Body of pancreas (tissue), 4 donors: ENCODE measurements at regions not wholly inside any gene's neighbourhood (a gene's known extent, or its start where the extent isn't known, plus 50 kb on each side); places are given as distances from the start of the nearest gene placed in this dataset.

Experiments used
- POLR2A ChIP-seq, 3 donors: fragments of 450-650 bp; IDR thresholded peaks; one replicate each; pipeline ENCODE4 v1.6.1; 2016; ENCODE audit warnings: antibody characterized with exemption in 3 of 3, mild to moderate bottlenecking in 2 of 3
- TF ChIP-seq, protein P1 (sequence below), 7 experiments: fragments of 450-650 bp in 4 of 7; fragments of 200-600 bp in 3 of 7; sonication (generic) in 3 of 7; IDR thresholded peaks; one replicate each; pipeline ENCODE4 v1.5.1; 2016 to 2019; ENCODE audit warnings: antibody characterized with exemption in 7 of 7

DNA sequence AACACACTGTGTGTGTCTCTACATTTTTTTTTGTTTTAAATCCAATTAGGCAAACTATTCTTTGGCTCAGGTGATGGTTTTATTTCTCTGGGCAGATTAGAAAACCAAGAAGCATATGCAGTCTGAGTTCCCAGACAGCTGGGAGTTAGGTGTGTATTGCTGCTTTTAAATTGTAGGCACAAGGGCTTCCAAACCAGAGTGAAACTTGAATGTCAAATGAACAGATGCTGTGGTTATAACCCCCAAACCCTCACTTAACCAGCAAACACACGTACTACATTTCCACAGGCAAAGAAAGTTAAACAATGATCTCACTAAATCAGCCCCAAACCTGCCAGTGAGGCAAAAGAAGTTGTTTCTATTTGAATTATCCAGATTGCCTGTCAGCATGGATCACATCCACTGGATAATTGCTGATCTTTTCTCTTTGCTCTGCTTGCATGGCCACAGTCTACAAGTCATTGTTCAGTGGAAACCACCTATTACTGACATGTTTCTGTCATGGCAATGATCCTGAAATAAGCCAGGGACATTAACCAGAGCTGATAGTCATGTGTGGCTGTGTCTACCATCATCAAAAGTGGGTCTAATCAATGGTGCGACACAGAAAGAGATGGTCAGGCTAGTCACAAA lies 576.5 kb upstream of the PLXNA2 start:
- TF ChIP-seq, protein P1, sequence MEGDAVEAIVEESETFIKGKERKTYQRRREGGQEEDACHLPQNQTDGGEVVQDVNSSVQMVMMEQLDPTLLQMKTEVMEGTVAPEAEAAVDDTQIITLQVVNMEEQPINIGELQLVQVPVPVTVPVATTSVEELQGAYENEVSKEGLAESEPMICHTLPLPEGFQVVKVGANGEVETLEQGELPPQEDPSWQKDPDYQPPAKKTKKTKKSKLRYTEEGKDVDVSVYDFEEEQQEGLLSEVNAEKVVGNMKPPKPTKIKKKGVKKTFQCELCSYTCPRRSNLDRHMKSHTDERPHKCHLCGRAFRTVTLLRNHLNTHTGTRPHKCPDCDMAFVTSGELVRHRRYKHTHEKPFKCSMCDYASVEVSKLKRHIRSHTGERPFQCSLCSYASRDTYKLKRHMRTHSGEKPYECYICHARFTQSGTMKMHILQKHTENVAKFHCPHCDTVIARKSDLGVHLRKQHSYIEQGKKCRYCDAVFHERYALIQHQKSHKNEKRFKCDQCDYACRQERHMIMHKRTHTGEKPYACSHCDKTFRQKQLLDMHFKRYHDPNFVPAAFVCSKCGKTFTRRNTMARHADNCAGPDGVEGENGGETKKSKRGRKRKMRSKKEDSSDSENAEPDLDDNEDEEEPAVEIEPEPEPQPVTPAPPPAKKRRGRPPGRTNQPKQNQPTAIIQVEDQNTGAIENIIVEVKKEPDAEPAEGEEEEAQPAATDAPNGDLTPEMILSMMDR (IDR thresholded peaks at IDR 0.05), result no peak
- TF ChIP-seq POLR2A (IDR thresholded peaks at IDR 0.05), result no peak
